Hepatocyte (in vitro differentiated cells): ENCODE measurements at regions not wholly inside any gene's neighbourhood (a gene's known extent, or its start where the extent isn't known, plus 50 kb on each side); places are given as distances from the start of the nearest gene placed in this dataset.

Experiments
- DNase-seq: peaks from one replicate; pipeline ENCODE4 v3.0.0-alpha.2; 2016; ENCODE audit warnings: low spot score
- H2AFZ ChIP-seq: fragments of 200-600 bp; sonication (generic); 2 replicates; pipeline ENCODE4 v1.6.0; 2016; ENCODE audit warnings: antibody characterized with exemption, mild to moderate bottlenecking
- H3K27ac ChIP-seq: fragments of 200-600 bp; sonication (generic); 2 replicates; pipeline ENCODE4 v1.5.1; 2016; ENCODE audit warnings: mild to moderate bottlenecking
- H3K27me3 ChIP-seq: fragments of 200-600 bp; sonication (generic); 2 replicates; pipeline ENCODE4 v1.6.1; 2016
- H3K36me3 ChIP-seq: fragments of 200-600 bp; sonication (generic); replicated peaks from 2 replicates; pipeline ENCODE4 v1.5.1; 2016; ENCODE audit warnings: low read depth; ENCODE audit not compliant: insufficient read depth
- H3K4me1 ChIP-seq: fragments of 200-600 bp; sonication (generic); 2 replicates; pipeline ENCODE4 v1.5.1; 2016; ENCODE audit warnings: mild to moderate bottlenecking, moderate library complexity; ENCODE audit not compliant: insufficient read depth
- H3K4me2 ChIP-seq: fragments of 200-600 bp; sonication (generic); 2 replicates; pipeline ENCODE4 v1.6.0; 2016
- H3K4me3 ChIP-seq: fragments of 200-600 bp; sonication (generic); 2 replicates; pipeline ENCODE4 v1.5.1; 2016; ENCODE audit warnings: mild to moderate bottlenecking
- H3K79me2 ChIP-seq: fragments of 200-600 bp; sonication (generic); 2 replicates; pipeline ENCODE4 v1.6.0; 2017; ENCODE audit warnings: mild to moderate bottlenecking
- H3K9me2 ChIP-seq: fragments of 200-600 bp; sonication (generic); replicated peaks from 2 replicates; pipeline ENCODE4 v1.6.0; 2017; ENCODE audit warnings: mild to moderate bottlenecking; ENCODE audit not compliant: insufficient read depth
- H3K9me3 ChIP-seq: fragments of 200-600 bp; sonication (generic); 2 replicates; pipeline ENCODE4 v1.5.1; 2016; ENCODE audit warnings: low read depth, mild to moderate bottlenecking
- H4K20me1 ChIP-seq: fragments of 200-600 bp; sonication (generic); 2 replicates; pipeline ENCODE4 v1.6.0; 2016; ENCODE audit warnings: mild to moderate bottlenecking; ENCODE audit not compliant: insufficient read depth, poor library complexity, severe bottlenecking
- EZH2 ChIP-seq: fragments of 200-600 bp; sonication (generic); IDR thresholded peaks from 2 replicates; pipeline ENCODE4 v1.6.1; 2016; ENCODE audit warnings: antibody characterized with exemption, mild to moderate bottlenecking, borderline replicate concordance
- EZH2phosphoT487 ChIP-seq: fragments of 200-600 bp; sonication (generic); IDR thresholded peaks from one replicate; pipeline ENCODE4 v1.6.1; 2018; ENCODE audit warnings: antibody characterized with exemption, mild to moderate bottlenecking, low read depth, moderate library complexity; ENCODE audit not compliant: unreplicated experiment, severe bottlenecking
- WGBS: methylation state at CpG from one replicate; pipeline ENCODE4 v1.1.6; 2016; ENCODE audit warnings: low lambda C conversion rate; ENCODE audit errors: missing lambda C conversion rate; 5-methylcytosine and 5-hydroxymethylcytosine counted together
- TF ChIP-seq, protein P1 (sequence below): fragments of 200-600 bp; sonication (generic); IDR thresholded peaks from 2 replicates; pipeline ENCODE4 v1.5.1; 2016; ENCODE audit warnings: antibody characterized with exemption, mild to moderate bottlenecking; ENCODE audit not compliant: poor library complexity

GRCh38 chr7:20280475-20281351 is 50.0 kb upstream of the ITGB8 start:
- 57% methylated on average over 8 of the region's 8 CpGs for WGBS
- no peak overlapping the region for H3K4me3 ChIP-seq
- no peak for DNase-seq

More at GRCh38 chr7:20280475-20281351, 50.0 kb upstream of the ITGB8 start:
- Histone ChIP-seq H4K20me1 (no peaks in the 10 kb centered on the region), H3K4me1 (peaks cover 9% of the 10 kb centered on the region), H3K36me3 (no peaks in the 10 kb centered on the region), H3K79me2 (no peaks in the 10 kb centered on the region), H3K27me3 (no peaks in the 10 kb centered on the region), H3K9me3 (no peaks in the 10 kb centered on the region), H3K27ac (no peak overlapping the region), H2AFZ (no peak overlapping the region), H3K9me2 (no peaks in the 10 kb centered on the region), H3K4me2 (no peak overlapping the region)
- TF ChIP-seq EZH2 (no peak), EZH2phosphoT487 (no peak)
- TF ChIP-seq, protein P1, sequence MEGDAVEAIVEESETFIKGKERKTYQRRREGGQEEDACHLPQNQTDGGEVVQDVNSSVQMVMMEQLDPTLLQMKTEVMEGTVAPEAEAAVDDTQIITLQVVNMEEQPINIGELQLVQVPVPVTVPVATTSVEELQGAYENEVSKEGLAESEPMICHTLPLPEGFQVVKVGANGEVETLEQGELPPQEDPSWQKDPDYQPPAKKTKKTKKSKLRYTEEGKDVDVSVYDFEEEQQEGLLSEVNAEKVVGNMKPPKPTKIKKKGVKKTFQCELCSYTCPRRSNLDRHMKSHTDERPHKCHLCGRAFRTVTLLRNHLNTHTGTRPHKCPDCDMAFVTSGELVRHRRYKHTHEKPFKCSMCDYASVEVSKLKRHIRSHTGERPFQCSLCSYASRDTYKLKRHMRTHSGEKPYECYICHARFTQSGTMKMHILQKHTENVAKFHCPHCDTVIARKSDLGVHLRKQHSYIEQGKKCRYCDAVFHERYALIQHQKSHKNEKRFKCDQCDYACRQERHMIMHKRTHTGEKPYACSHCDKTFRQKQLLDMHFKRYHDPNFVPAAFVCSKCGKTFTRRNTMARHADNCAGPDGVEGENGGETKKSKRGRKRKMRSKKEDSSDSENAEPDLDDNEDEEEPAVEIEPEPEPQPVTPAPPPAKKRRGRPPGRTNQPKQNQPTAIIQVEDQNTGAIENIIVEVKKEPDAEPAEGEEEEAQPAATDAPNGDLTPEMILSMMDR = no peak
